OCI-LY1 (cell line): ENCODE measurements at regions not wholly inside any gene's neighbourhood (a gene's known extent, or its start where the extent isn't known, plus 50 kb on each side); places are given as distances from the start of the nearest gene placed in this dataset.

Experiments
- H2AFZ ChIP-seq: fragments of 200-600 bp; sonication (generic), shearing (Covaris generic); 2 replicates; pipeline ENCODE4 v1.6.0; 2014; ENCODE audit warnings: antibody characterized with exemption, mild to moderate bottlenecking, low read length
- H3F3A ChIP-seq: fragments of 200-600 bp; sonication (generic), shearing (Covaris generic); 2 replicates; pipeline ENCODE4 v1.6.0; 2014; ENCODE audit warnings: mild to moderate bottlenecking, antibody characterized with exemption, low read length, moderate library complexity; ENCODE audit not compliant: insufficient read depth
- H3K27ac ChIP-seq: fragments of 200-600 bp; sonication (generic); 2 replicates; pipeline ENCODE4 v1.5.1; 2014; ENCODE audit warnings: low read length, mixed run types, mild to moderate bottlenecking, low read depth; ENCODE audit not compliant: poor library complexity, severe bottlenecking
- H3K27me3 ChIP-seq: fragments of 200-600 bp; sonication (generic); 2 replicates; pipeline ENCODE4 v1.6.0; 2014; ENCODE audit warnings: antibody characterized with exemption, mild to moderate bottlenecking, low read length, moderate library complexity; ENCODE audit not compliant: insufficient read depth
- H3K36me3 ChIP-seq: fragments of 200-600 bp; sonication (generic); 2 replicates; pipeline ENCODE4 v1.6.1; 2014; ENCODE audit warnings: mild to moderate bottlenecking, antibody characterized with exemption, low read length, moderate library complexity, mixed read lengths; ENCODE audit not compliant: insufficient read depth
- H3K4me1 ChIP-seq: fragments of 200-600 bp; sonication (generic); 2 replicates; pipeline ENCODE4 v1.5.1; 2014; ENCODE audit warnings: mild to moderate bottlenecking, low read length, moderate library complexity; ENCODE audit not compliant: insufficient read depth, severe bottlenecking
- H3K4me2 ChIP-seq: fragments of 200-600 bp; sonication (generic), shearing (Covaris generic); 2 replicates; pipeline ENCODE4 v1.6.1; 2014; ENCODE audit warnings: low read length
- H3K4me3 ChIP-seq: fragments of 200-600 bp; sonication (generic); 2 replicates; pipeline ENCODE4 v1.5.1; 2014; ENCODE audit warnings: low read length, low read depth, mild to moderate bottlenecking, mixed read lengths; ENCODE audit not compliant: poor library complexity, severe bottlenecking
- H3K79me2 ChIP-seq: fragments of 200-600 bp; shearing (Covaris generic); 2 replicates; pipeline ENCODE4 v1.6.1; 2016; ENCODE audit warnings: mixed run types, low read length, mixed read lengths; ENCODE audit not compliant: insufficient read depth
- H3K9ac ChIP-seq: fragments of 200-600 bp; sonication (generic), shearing (Covaris generic); 2 replicates; pipeline ENCODE4 v1.6.1; 2014; ENCODE audit warnings: mild to moderate bottlenecking, low read length, mixed read lengths
- H3K9me2 ChIP-seq: fragments of 200-600 bp; sonication (generic), shearing (Covaris generic); 2 replicates; pipeline ENCODE4 v1.6.1; 2014; ENCODE audit warnings: low read depth, mild to moderate bottlenecking, low read length, mixed read lengths
- H3K9me3 ChIP-seq: fragments of 200-600 bp; shearing (Covaris generic); 2 replicates; pipeline ENCODE4 v1.6.1; 2014; ENCODE audit warnings: low read length, mixed read lengths
- H4K20me1 ChIP-seq: fragments of 200-600 bp; sonication (generic), shearing (Covaris generic); 2 replicates; pipeline ENCODE4 v1.6.0; 2016; ENCODE audit warnings: mild to moderate bottlenecking, low read length; ENCODE audit not compliant: insufficient read depth
- CTCF ChIP-seq: fragments of 200-600 bp; sonication (generic), shearing (Covaris generic); IDR thresholded peaks from 2 replicates; pipeline ENCODE4 v1.5.1; 2017; ENCODE audit warnings: mild to moderate bottlenecking, antibody characterized with exemption, low read length, moderate library complexity, mixed read lengths
- EZH2 ChIP-seq: fragments of 200-600 bp; sonication (generic), shearing (Covaris generic); IDR thresholded peaks from 2 replicates; pipeline ENCODE4 v1.8.0; 2017; ENCODE audit warnings: borderline replicate concordance, mixed run types, mild to moderate bottlenecking, antibody characterized with exemption, low read length, moderate library complexity, mixed read lengths

GRCh38 chr5:159456261-159456660 is 126.0 kb upstream of the IL12B start:
- H3K36me3 ChIP-seq, result no peaks in the 10 kb centered on the region
- no peak overlapping the region for H3K27ac ChIP-seq
- H4K20me1 ChIP-seq, result no peaks in the 10 kb centered on the region
- H3K9me3 ChIP-seq, result no peaks in the 10 kb centered on the region
- no peaks in the 10 kb centered on the region for H3K27me3 ChIP-seq
- no peak overlapping the region for H3K9ac ChIP-seq
- H3F3A ChIP-seq, result no peaks in the 10 kb centered on the region
- H3K4me1 ChIP-seq, result no peaks in the 10 kb centered on the region
- no peaks in the 10 kb centered on the region for H3K9me2 ChIP-seq
- no peaks in the 10 kb centered on the region for H3K79me2 ChIP-seq
- TF ChIP-seq CTCF, result no peak
- no peak for TF ChIP-seq EZH2
- no peak overlapping the region for H3K4me2 ChIP-seq
- no peak overlapping the region for H2AFZ ChIP-seq
- H3K4me3 ChIP-seq, result no peak overlapping the region

- Histone ChIP-seq H3K4me2 (no peak overlapping the region), H3K36me3 (no peaks in the 10 kb centered on the region), H3F3A (no peaks in the 10 kb centered on the region), H3K4me1 (no peaks in the 10 kb centered on the region), H3K9ac (no peak overlapping the region), H3K27ac (no peak overlapping the region), H3K79me2 (no peaks in the 10 kb centered on the region), H4K20me1 (no peaks in the 10 kb centered on the region), H2AFZ (no peak overlapping the region), H3K4me3 (no peak overlapping the region), H3K9me2 (no peaks in the 10 kb centered on the region), H3K9me3 (no peaks in the 10 kb centered on the region), H3K27me3 (no peaks in the 10 kb centered on the region)
- TF ChIP-seq CTCF, result no peak
These were observed 126.6 kb upstream of the IL12B start for GRCh38 chr5:159456722-159457465.

- Histone ChIP-seq H3K4me1 (no peaks in the 10 kb centered on the region), H3K27me3 (no peaks in the 10 kb centered on the region), H3K27ac (no peak overlapping the region), H3K9ac (no peak overlapping the region), H3K4me2 (no peak overlapping the region), H3K79me2 (no peaks in the 10 kb centered on the region), H3F3A (no peaks in the 10 kb centered on the region), H3K36me3 (no peaks in the 10 kb centered on the region), H2AFZ (no peak overlapping the region), H3K9me3 (no peaks in the 10 kb centered on the region), H4K20me1 (no peaks in the 10 kb centered on the region), H3K4me3 (no peak overlapping the region), H3K9me2 (no peaks in the 10 kb centered on the region)
- no peak for TF ChIP-seq CTCF
- TF ChIP-seq EZH2, result no peak
These were observed 128.0 kb upstream of the IL12B start for GRCh38 chr5:159458217-159458711.
